ENCODE measurements at regions not wholly inside any gene's neighbourhood (a gene's known extent, or its start where the extent isn't known, plus 50 kb on each side); places are given as distances from the start of the nearest gene placed in this dataset.
"Not testable (repeated sequence)": the region's sequence is repeated elsewhere in the genome, so short reads cannot be mapped to it uniquely, and the experiment has no call there.

DNA sequence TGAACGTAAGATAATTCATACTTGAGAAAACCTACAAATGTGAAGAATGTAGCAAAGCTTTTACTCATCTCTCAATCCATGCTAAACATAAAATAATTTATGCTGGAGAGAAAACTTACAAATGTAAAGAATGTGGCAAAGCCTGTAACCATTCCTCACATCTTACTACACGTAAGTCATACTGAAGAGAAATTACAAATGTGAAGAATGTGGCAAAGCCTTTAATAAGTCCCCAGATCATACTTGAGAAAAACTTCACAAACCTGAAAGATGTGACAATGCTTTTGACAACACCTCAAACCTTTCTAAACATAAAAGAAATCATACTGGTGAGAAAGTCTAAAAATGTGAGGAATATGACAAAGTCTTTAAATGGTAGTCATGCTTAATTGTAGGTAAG lies 89.4 kb downstream of the ZNF675 start:
- DNase-seq = no peak

DNA sequence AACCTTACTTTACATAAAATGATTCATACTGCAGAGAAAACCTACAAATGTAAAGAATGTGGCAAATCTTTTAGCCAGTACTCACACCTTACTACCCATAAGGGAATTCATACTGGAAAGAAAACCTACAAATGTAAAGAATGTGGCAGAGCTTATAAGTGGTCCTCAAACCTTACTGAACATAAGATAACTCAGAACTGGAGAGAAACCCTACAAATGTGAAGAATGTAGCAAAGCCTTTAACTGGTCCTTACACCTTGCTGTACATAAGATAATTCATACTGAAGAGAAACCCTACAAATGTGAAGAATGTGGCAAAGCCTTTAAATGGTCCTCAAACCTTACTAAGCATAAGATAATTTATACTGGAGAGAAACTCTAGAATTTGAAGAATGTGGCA lies 90.1 kb downstream of the ZNF675 start:
- DNase-seq = no peak

DNA sequence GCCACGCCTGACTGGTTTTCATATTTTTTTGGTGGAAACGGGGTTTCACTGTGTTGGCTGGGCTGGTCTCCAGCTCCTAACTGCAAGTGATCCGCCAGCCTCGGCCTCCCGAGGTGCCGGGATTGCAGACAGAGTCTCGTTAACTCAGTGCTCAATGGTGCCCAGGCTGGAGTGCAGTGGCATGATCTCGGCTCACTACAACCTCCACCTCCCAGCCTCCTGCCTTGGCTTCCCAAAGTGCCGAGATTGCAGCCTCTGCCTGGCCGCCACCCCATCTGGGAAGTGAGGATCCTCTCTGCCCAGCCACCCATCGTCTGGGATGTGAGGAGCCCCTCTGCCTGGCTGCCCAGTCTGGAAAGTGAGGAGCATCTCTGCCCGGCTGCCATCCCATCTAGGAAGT lies 92.7 kb downstream of the ZNF675 start:
- not testable (repeated sequence) for DNase-seq

DNA sequence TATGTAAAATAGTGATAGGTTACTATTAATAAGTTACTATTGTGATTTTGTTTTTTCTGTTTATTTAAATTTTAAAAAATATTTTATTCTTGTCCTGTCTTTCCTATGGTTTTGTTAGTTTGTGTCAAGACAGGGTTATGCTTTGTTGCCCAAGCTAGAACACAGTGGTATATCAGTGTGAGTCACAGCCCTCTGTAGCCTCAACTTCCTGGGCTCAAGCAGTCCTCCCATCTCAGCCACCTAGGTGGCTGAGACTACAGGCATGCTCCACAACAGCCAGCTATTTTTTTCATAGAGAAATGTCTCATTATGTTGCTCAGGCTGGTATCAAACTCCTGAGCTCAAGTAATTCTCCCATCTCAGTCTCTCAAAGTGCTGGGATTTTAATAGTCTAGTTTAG lies 99.5 kb downstream of the ZNF675 start:
- DNase-seq = no peak

DNA sequence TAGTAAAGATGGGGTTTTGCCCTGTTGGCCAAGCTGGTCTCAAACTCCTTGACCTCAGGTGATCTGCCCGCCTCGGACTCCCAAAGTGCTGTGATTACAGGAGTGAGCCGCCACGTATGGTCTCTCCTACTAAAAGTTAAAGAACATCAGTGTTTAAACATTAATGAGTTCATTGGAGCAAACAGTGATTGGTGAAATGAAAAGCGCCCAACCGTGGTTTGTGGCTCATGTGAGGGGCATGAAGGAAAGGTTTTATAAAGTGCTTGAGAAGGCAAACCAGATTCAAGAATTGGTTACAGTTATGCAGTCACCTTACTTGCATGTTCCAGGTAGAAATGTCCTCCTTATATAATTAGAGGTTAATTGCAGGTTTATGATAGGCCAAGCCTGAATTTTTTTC lies 109.5 kb downstream of the ZNF675 start:
- no peak for DNase-seq

DNA sequence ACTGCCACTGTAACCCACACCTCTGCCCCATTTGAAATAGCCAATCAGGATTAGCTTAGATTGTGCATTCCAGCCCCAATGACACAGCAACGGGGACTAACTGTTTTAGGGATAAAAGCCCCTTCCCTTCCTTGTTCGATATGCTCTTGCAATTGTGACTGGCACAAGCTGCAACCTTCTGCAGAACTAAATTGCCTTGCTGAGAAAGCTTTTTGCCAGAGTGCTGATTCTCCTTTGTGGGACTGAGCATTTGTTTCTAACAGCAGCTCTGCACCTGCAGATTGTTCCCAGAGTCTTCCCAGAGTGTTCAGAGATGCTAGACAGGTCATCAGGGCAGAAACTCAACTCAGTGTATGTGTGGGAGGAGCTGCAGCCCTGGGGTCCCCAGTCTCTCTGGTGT lies 115.8 kb downstream of the ZNF675 start:
- no peak for DNase-seq

DNA sequence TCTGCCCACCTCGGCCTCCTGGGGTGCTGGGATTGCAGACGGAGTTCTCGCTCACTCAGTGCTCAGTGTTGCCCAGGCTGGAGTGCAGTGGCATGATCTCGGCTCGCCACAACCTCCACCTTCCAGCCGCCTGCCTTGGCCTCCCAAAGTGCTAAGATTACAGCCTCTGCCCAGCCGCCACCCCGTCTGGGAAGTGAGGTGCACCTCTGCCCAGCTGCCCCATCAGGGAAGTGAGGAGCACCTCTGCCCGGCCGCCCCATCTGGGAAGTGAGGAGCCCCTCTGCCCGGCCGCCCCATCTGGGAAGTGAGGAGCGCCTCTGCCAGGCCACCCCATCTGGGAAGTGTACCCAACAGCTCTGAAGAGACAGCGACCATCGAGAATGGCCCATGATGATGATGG lies 118.9 kb downstream of the ZNF675 start:
- DNase-seq = not testable (repeated sequence)

DNA sequence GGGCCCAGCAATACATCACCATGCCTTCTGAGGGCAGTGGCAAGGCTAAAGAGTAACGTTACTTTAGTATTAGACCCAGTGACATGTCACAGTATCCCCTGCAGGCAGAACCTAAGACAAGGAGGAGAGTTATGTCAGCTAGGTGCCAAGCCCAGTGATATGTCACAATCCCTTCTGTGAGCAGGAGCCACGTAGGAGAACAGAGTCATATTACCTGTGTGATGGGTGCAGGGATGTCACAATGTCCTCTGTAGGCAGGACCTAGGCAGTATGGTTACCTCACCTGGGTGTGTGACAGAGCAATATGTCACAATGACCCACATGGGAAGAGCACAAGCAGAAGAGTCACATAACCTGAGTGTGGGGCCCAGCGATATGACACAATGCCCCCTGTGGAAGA lies 121.8 kb downstream of the ZNF675 start:
- no peak for DNase-seq

DNA sequence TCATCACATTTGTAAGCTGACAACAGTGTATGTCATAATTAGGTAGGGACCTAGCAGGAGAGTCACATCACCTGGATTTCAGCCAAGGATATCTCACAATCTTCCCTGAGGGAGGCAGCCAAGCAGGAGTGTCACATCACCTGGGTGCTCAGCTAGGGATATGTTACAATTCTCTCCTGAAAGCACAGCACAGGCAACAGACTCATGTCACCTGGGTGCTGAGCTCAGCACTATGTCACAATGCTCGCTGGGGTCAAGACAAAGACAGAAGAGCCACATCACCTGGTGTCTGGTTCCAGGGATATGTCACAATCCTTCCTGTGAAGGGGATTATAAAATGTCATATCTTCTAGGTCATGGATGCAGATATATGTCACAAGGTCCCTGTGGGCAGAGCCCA lies 123.7 kb downstream of the ZNF675 start:
- DNase-seq = no peak

DNA sequence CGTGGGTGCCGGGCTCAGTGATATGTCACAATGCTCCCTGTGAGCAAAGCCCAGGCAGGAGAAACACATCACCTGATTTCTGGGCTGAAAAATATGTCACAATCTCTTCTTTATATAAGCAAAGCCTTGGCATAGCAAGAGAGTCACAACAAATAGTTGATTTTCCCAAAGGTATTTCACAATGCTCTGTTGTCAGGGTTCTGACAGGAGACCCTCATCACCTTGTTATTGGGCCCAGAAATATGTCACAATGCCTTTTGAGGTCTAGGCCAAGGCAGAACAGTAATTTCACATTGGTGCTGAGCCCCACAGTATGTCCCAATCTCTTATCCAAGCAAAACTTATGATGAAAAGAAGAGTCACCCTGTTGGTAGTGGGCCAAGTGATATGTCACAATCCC lies 125.7 kb downstream of the ZNF675 start:
- DNase-seq = no peak

DNA sequence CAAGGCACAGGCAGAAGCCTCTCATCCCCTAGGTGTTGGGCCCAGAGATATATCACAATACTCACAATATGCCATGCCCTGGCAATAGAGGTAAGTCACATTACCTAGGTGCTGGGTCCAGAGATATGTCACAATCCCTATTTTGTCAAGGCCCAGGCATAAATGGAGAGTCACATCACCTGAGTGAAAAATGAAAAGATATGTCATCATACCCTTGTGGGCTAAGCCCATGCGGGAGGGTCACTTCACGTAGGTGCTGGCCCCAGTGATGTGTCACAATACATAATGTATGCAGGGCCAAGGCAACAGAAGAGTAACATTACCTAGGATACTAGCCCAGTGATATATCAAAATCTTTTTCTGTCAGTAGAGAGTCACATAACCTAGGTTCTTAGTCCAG lies 127.0 kb downstream of the ZNF675 start:
- no peak for DNase-seq

DNA sequence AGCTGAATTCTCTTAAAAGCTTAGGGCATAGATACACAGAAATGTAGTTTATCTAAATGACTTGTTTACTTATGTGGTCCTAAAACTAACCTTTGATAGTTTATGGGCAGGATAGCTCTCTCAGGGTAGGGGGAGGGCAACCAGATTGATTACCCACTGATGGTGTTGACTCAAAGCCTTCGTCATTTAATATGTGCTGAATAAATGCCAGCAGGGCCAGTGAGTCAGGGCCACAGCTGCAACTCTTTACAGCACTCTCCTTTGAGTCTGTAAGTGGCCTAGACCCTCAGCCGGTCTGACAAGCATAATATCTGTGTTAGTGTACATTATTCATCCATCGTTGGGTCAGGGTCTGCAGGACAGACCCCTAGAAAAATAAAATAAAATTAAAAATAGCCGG lies 128.5 kb downstream of the ZNF675 start:
- no peak for DNase-seq

DNA sequence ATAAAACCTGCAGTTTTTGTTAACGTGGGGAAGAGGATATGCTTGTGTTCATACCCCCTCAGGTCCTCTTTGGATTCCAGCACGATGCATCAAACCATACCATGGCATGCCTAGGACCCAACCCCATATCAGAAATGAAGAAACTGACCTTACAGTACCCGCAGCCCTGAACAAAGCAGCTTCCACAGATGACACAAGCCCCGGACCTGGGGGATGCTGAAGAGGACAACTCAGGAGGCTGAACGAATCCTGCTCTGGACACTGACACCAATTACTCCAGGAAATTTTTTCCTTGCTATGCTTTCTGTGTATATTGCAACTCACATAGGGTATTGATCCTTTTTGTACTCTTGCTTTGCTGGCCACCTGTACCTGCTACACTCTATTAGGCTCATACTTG lies 129.6 kb downstream of the ZNF675 start:
- no peak for DNase-seq

DNA sequence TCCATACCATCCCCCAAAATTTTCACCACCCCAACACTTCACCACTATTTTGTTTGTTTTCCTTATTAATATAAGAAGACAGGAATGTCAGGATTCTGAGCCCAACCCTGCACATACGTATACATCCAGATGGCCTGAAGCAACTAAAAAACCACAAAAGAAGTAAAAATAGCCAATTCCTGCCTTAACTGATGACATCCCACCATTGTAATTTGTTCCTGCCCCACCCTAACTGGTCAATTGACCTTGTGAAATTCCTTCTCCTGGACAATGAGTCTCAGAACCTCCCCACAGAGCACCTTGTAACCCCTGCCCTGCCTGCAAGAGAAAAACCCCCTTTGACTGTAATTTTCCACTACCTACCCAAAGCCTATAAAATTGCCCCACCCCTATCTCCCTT lies 132.5 kb downstream of the ZNF675 start:
- no peak for DNase-seq

DNA sequence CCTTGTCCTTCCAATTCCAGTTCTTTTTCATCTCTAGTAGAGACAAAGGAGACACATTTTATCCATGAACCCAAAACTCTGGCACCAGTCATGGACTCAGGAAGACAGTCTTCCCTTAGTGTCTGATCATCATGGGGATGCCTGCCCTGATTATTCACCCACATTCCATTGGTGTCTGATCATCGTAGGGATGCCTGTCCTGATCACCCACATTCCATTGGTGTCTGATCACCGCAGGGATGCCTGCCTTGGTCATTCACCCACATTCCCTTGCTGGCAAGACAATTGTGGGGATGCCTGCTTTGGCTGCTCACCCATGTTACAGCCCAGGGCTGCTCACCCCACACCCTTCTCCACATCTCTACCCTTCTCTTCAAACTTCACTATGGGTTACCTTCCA lies 136.9 kb downstream of the ZNF675 start:
- not testable (repeated sequence) for DNase-seq

DNA sequence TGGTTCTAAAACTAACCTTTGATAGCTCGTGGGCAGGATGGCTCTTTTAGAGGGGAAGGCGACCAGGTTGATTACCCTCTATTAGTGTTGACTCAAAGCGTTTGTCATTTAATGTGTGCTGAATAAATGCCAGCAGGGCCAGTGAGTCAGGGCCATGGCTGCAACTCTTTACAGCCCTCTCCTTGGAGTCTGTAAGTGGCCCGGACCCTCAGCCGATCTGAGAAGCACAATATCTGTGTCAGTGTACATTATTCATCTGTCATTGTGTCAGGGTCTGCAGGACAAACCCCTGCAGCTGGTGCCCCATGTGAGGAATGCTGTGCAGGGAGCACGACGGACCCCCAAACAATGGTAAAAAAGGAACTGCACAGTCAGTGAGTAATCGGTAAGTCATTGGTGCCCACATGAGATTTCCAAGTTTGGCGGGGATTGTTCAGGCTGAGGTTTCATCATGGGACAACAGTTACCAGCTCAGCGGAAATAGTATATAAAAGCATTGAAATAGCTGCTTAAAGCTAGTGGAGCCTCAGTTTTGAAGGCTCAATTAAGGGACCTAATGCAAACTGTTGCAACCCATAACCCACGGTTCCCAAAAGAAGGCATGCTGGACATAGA lies 139.1 kb downstream of the ZNF675 start:
- no peak for DNase-seq

DNA sequence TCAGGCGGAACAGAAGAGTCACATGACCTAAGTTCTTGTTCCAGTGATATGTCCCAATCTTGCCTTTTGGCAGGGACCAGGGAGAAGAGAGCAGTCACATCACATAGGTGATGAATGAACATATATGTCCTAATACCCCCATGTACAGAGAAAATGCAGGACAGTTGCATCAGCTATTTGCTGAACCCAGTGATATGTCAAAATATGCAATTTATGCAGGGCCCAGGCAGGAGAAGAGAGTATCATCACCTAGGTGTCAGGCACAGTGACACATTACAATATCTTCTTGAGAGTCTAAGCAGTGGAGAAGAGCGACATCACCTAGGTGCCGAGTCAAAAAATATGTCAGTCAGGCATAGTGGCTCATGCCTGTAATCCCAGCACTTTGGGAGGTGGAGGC lies 139.9 kb downstream of the ZNF675 start:
- DNase-seq = no peak

DNA sequence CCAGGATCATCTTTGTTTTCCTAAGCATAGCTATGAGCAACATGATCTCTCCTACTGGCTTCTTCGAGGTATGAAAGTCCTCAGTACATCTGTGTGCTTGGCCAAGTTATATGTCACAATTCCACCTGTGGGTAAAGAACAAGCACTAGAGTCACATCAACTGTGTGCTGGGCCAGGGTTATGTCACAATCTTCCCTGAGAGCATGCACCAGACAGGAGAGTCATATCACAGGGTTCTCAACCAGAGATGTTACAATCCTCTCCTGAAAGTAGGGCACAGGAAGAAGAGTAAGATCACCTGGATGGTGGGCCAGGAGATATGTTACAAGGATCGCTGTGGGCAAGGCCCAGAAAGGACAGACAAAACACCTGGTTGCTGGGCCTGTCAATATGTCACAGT lies 143.7 kb downstream of the ZNF675 start:
- no peak for DNase-seq

DNA sequence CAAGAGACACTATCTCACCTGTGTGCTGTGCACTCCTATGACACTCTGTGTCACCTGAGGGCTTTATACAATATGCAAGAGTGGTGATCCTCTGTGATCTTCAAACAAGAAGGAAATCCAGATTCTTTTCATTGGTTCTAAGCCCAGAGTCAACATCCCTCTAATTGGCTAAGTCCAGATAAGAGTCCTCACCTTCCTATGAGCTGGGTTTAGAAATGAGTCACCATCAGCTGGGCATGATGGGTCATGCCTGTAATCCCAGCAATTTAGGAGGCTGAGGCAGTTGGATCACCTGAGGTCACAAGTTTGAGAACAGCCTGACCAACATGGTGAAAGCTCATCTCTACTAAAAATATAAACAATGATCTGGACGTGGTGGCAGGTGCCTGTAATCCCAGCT lies 144.4 kb downstream of the ZNF675 start:
- no peak for DNase-seq

DNA sequence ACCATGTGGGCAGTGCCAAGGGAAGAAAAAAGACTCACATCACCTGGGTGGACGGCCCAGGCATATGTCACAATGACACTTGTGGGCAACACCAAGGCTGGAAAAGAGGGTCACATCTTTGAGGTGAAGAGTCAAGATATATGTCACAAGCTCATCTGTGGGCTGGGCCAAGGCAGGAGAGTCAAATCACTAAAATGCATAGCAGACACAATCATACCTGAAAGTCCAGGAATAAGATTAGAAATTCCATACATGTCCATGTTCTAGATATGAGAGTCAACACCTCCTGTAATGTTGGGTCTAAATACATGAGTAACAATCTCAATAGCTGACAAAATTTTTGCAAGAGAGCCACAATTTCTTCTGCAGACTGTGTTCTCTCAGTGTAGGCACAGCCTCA lies 145.0 kb downstream of the ZNF675 start:
- DNase-seq = no peak

DNA sequence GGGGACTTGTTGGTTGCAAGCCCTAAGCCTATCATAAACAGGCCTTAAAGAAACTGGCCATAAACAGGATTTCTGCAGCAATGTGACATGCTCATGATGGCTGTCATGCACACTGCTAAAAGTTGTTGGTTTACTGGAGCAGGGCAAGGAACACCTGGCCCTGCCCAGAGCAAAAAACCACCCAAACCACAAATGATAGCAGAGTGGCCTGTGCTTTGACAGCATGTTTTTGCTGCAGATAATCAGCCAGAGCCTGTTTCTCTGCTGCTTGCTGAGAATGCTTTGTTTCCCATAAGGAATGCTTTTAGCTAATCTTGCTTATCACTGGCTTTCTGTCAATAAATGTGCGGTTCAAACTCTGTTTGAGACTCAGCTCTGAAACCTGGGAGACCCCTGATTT lies 144.9 kb upstream of the ZNF91 start:
- DNase-seq = not testable (repeated sequence)

DNA sequence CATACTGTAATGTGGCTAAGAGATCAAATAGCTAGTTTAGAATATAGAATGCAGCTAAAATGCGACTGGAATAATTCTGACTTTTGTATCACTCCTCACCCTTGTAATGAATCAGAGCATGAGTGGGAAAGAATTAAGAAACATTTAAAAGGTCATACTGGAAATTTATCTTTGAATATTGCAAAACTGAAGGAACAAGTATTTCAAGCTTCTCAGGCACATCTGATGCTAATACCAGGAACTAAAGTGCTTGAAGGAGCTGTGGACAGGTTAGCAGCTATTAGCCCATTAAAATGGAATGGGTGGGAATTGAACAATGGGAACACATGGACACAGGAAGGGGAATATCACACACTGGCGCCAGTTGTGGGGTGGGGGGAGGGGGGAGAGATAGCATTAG lies 144.2 kb upstream of the ZNF91 start:
- no peak for DNase-seq

DNA sequence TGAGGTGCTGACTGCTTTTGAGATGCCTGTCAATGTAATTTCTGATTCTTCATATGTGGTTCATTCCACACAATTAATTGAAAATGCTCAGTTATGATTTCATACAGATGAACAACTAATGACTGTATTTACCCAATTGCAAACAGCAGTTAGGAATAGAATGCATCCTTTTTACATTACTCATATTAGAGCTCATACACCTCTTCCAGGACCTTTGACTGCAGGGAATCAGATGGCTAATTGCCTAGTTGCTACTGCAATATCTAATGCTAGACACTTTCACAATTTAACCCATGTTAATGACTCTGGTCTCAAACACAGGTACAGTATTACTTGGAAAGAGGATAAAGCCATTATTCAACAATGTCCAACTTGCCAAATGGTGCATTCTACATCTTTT lies 141.9 kb upstream of the ZNF91 start:
- not testable (repeated sequence) for DNase-seq

DNA sequence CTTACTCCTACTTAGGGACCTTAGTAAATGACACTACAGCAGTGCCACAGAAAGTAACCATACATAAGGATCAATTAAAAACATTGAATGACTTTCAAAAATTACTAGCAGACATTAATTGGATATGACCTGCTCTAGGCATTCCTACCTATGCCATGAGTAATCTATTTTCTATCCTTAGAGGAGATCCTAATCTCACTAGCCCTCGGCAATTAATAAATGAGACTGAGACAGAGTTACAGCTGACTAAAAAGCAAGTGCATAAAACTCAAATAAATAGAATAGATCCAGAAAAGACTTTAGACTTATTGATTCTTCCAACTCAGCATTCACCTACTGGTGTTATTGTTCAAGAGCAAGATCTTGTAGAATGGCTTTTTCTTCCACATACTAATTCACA lies 141.1 kb upstream of the ZNF91 start:
- not testable (repeated sequence) for DNase-seq

DNA sequence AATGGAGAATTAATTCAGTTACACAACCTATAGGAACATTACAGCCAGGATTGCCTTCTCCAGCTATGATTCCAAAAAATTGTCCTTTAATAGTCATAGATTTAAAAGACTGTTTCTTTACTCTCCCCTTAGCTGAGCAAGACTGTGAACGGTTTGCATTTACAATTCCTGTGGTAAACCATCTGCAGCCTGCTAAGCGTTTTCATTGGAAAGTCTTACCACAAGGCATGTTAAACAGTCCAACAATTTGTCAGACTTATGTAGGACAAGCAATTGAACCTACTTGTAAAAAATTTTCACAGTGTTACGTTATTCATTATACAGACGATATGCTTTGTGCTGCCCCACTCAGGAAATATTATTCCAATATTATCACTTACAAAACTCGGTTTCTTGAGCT lies 140.6 kb upstream of the ZNF91 start:
- DNase-seq = not testable (repeated sequence)

Measured in tongue (tissue), 1 donor.